ENCODE measurements at regions not wholly inside any gene's neighbourhood (a gene's known extent, or its start where the extent isn't known, plus 50 kb on each side); places are given as distances from the start of the nearest gene placed in this dataset.

GRCh38 chr11:79547256-79547655 lies 106.4 kb upstream of the TENM4 start:
- ATAC-seq = no peak
- H3K4me1 Mint-ChIP-seq (ENCODE audit: low read depth) = no peaks in the 10 kb centered on the region
- no peak for DNase-seq
- no peaks in the 10 kb centered on the region for H3K9me3 Mint-ChIP-seq
- H3K36me3 Mint-ChIP-seq (ENCODE audit: insufficient read depth) = no peaks in the 10 kb centered on the region
- no peak overlapping the region for H3K4me3 Mint-ChIP-seq
- H3K27me3 Mint-ChIP-seq (ENCODE audit: low read depth) = peaks cover 2% of the 10 kb centered on the region

- Mint-ChIP-seq H3K4me3 (no peak overlapping the region), H3K36me3 (ENCODE audit: insufficient read depth) (no peaks in the 10 kb centered on the region), H3K9me3 (no peaks in the 10 kb centered on the region), H3K27me3 (ENCODE audit: low read depth) (peaks cover 2% of the 10 kb centered on the region), H3K4me1 (ENCODE audit: low read depth) (no peaks in the 10 kb centered on the region)
- ATAC-seq (no peak), DNase-seq (no peak)
These were observed 105.5 kb upstream of the TENM4 start for GRCh38 chr11:79546351-79546750.

- ATAC-seq (no peak), DNase-seq (no peak)
- Mint-ChIP-seq H3K4me1 (ENCODE audit: low read depth) (no peaks in the 10 kb centered on the region), H3K4me3 (no peak overlapping the region), H3K36me3 (ENCODE audit: insufficient read depth) (no peaks in the 10 kb centered on the region), H3K9me3 (no peaks in the 10 kb centered on the region), H3K27me3 (ENCODE audit: low read depth) (no peaks in the 10 kb centered on the region)
These were observed 103.5 kb upstream of the TENM4 start for GRCh38 chr11:79544361-79544760.

GRCh38 chr11:79543101-79543500 lies 102.3 kb upstream of the TENM4 start:
- DNase-seq (no peak), ATAC-seq (no peak)
- no peak overlapping the region for H3K4me3 Mint-ChIP-seq
- no peaks in the 10 kb centered on the region for H3K27me3 Mint-ChIP-seq (ENCODE audit: low read depth)
- no peaks in the 10 kb centered on the region for H3K4me1 Mint-ChIP-seq (ENCODE audit: low read depth)
- no peaks in the 10 kb centered on the region for H3K9me3 Mint-ChIP-seq
- no peaks in the 10 kb centered on the region for H3K36me3 Mint-ChIP-seq (ENCODE audit: insufficient read depth)

- ATAC-seq = no peak
- Mint-ChIP-seq H3K36me3 (ENCODE audit: insufficient read depth) (no peaks in the 10 kb centered on the region), H3K27me3 (ENCODE audit: low read depth) (no peaks in the 10 kb centered on the region), H3K4me3 (no peak overlapping the region), H3K9me3 (peaks cover 1% of the 10 kb centered on the region), H3K4me1 (ENCODE audit: low read depth) (no peaks in the 10 kb centered on the region)
- DNase-seq = no peak
These were observed 100.6 kb upstream of the TENM4 start for GRCh38 chr11:79541466-79541865.

GRCh38 chr11:79538775-79539174 lies 97.9 kb upstream of the TENM4 start:
- Mint-ChIP-seq H3K4me3 (no peak overlapping the region), H3K36me3 (ENCODE audit: insufficient read depth) (no peaks in the 10 kb centered on the region)
- no peak for ATAC-seq

GRCh38 chr11:79536155-79536917 lies 95.5 kb upstream of the TENM4 start:
- Mint-ChIP-seq H3K27me3 (ENCODE audit: low read depth) (no peaks in the 10 kb centered on the region), H3K4me1 (ENCODE audit: low read depth) (no peaks in the 10 kb centered on the region), H3K9me3 (peaks cover 5% of the 10 kb centered on the region), H3K36me3 (ENCODE audit: insufficient read depth) (no peaks in the 10 kb centered on the region), H3K4me3 (no peak overlapping the region)
- DNase-seq (no peak), ATAC-seq (no peak)

More at GRCh38 chr11:79538775-79539174, 97.9 kb upstream of the TENM4 start:
- Mint-ChIP-seq H3K4me1 (ENCODE audit: low read depth) (no peaks in the 10 kb centered on the region), H3K9me3 (peaks cover 5% of the 10 kb centered on the region), H3K27me3 (ENCODE audit: low read depth) (no peaks in the 10 kb centered on the region)
- no peak for DNase-seq

- Mint-ChIP-seq H3K9me3 (peaks cover 5% of the 10 kb centered on the region), H3K4me1 (ENCODE audit: low read depth) (no peaks in the 10 kb centered on the region), H3K36me3 (ENCODE audit: insufficient read depth) (no peaks in the 10 kb centered on the region), H3K4me3 (no peak overlapping the region), H3K27me3 (ENCODE audit: low read depth) (no peaks in the 10 kb centered on the region)
- no peak for ATAC-seq
- no peak for DNase-seq
These were observed 94.8 kb upstream of the TENM4 start for GRCh38 chr11:79535606-79536005.

GRCh38 chr11:79525257-79525656 lies 84.4 kb upstream of the TENM4 start:
- H3K4me3 Mint-ChIP-seq = no peak overlapping the region
- no peaks in the 10 kb centered on the region for H3K36me3 Mint-ChIP-seq (ENCODE audit: insufficient read depth)
- no peaks in the 10 kb centered on the region for H3K27me3 Mint-ChIP-seq (ENCODE audit: low read depth)
- no peaks in the 10 kb centered on the region for H3K4me1 Mint-ChIP-seq (ENCODE audit: low read depth)
- peaks cover 16% of the 10 kb centered on the region for H3K9me3 Mint-ChIP-seq
- no peak for DNase-seq
- no peak for ATAC-seq

- DNase-seq (no peak), ATAC-seq (no peak)
- Mint-ChIP-seq H3K27me3 (ENCODE audit: low read depth) (no peaks in the 10 kb centered on the region), H3K9me3 (peaks cover 16% of the 10 kb centered on the region), H3K36me3 (ENCODE audit: insufficient read depth) (no peaks in the 10 kb centered on the region), H3K4me3 (no peak overlapping the region), H3K4me1 (ENCODE audit: low read depth) (no peaks in the 10 kb centered on the region)
These were observed 81.8 kb upstream of the TENM4 start for GRCh38 chr11:79522626-79523025.

- Mint-ChIP-seq H3K4me1 (ENCODE audit: low read depth) (no peaks in the 10 kb centered on the region), H3K27me3 (ENCODE audit: low read depth) (no peaks in the 10 kb centered on the region), H3K9me3 (peaks cover 16% of the 10 kb centered on the region), H3K4me3 (no peak overlapping the region), H3K36me3 (ENCODE audit: insufficient read depth) (no peaks in the 10 kb centered on the region)
- ATAC-seq (no peak), DNase-seq (no peak)
These were observed 79.3 kb upstream of the TENM4 start for GRCh38 chr11:79520086-79520485.

GRCh38 chr11:79515781-79516180 lies 75.0 kb upstream of the TENM4 start:
- DNase-seq = no peak
- no peak for ATAC-seq
- no peaks in the 10 kb centered on the region for H3K27me3 Mint-ChIP-seq (ENCODE audit: low read depth)
- H3K36me3 Mint-ChIP-seq (ENCODE audit: insufficient read depth) = no peaks in the 10 kb centered on the region
- no peak overlapping the region for H3K4me3 Mint-ChIP-seq
- H3K9me3 Mint-ChIP-seq = peaks cover 4% of the 10 kb centered on the region
- H3K4me1 Mint-ChIP-seq (ENCODE audit: low read depth) = no peaks in the 10 kb centered on the region

GRCh38 chr11:79514695-79515094 lies 73.9 kb upstream of the TENM4 start:
- no peak overlapping the region for H3K4me3 Mint-ChIP-seq
- no peaks in the 10 kb centered on the region for H3K36me3 Mint-ChIP-seq (ENCODE audit: insufficient read depth)
- H3K4me1 Mint-ChIP-seq (ENCODE audit: low read depth) = no peaks in the 10 kb centered on the region
- no peak for ATAC-seq
- no peak for DNase-seq
- no peaks in the 10 kb centered on the region for H3K9me3 Mint-ChIP-seq
- no peaks in the 10 kb centered on the region for H3K27me3 Mint-ChIP-seq (ENCODE audit: low read depth)

GRCh38 chr11:79514290-79514689 lies 73.5 kb upstream of the TENM4 start:
- DNase-seq = no peak
- H3K27me3 Mint-ChIP-seq (ENCODE audit: low read depth) = no peaks in the 10 kb centered on the region
- H3K4me1 Mint-ChIP-seq (ENCODE audit: low read depth) = no peaks in the 10 kb centered on the region
- no peaks in the 10 kb centered on the region for H3K36me3 Mint-ChIP-seq (ENCODE audit: insufficient read depth)
- H3K4me3 Mint-ChIP-seq = no peak overlapping the region
- ATAC-seq = no peak
- H3K9me3 Mint-ChIP-seq = no peaks in the 10 kb centered on the region

- H3K4me3 Mint-ChIP-seq = no peak overlapping the region
- DNase-seq (no peak), ATAC-seq (no peak)
- H3K36me3 Mint-ChIP-seq (ENCODE audit: insufficient read depth) = no peaks in the 10 kb centered on the region
- no peaks in the 10 kb centered on the region for H3K4me1 Mint-ChIP-seq (ENCODE audit: low read depth)
- H3K9me3 Mint-ChIP-seq = no peaks in the 10 kb centered on the region
- no peaks in the 10 kb centered on the region for H3K27me3 Mint-ChIP-seq (ENCODE audit: low read depth)
These were observed 72.1 kb upstream of the TENM4 start for GRCh38 chr11:79512706-79513469.

Data from activated T-cell treated with anti-CD3 and anti-CD28 coated beads, Interleukin-2, amount 50 U/mL, for 4 hours (primary cell).